OCI-LY1 (cell line): ENCODE measurements at regions not wholly inside any gene's neighbourhood (a gene's known extent, or its start where the extent isn't known, plus 50 kb on each side); places are given as distances from the start of the nearest gene placed in this dataset.

Source experiments
- CTCF ChIP-seq: fragments of 200-600 bp; sonication (generic), shearing (Covaris generic); IDR thresholded peaks from 2 replicates; pipeline ENCODE4 v1.5.1; 2017; ENCODE audit warnings: mild to moderate bottlenecking, antibody characterized with exemption, low read length, moderate library complexity, mixed read lengths
- EZH2 ChIP-seq: fragments of 200-600 bp; sonication (generic), shearing (Covaris generic); IDR thresholded peaks from 2 replicates; pipeline ENCODE4 v1.8.0; 2017; ENCODE audit warnings: borderline replicate concordance, mixed run types, mild to moderate bottlenecking, antibody characterized with exemption, low read length, moderate library complexity, mixed read lengths

GRCh38 chr11:15880291-15880690, 476.1 kb downstream of the SOX6 start:
- TF ChIP-seq CTCF (no peak), EZH2 (no peak)
